Transverse colon (tissue), 3 donors: ENCODE measurements at regions not wholly inside any gene's neighbourhood (a gene's known extent, or its start where the extent isn't known, plus 50 kb on each side); places are given as distances from the start of the nearest gene placed in this dataset.

Source experiments
- CTCF ChIP-seq, 5 experiments: fragments of 200-600 bp in 3 of 5; fragments of 450-650 bp in 2 of 5; sonication (generic) in 3 of 5; IDR thresholded peaks; 1 replicate in 2 of 5; 2 replicates in 3 of 5; pipeline ENCODE4 v1.5.1; 2016 to 2017; ENCODE audit warnings: antibody characterized with exemption in 5 of 5, inconsistent platforms in 3 of 5, mild to moderate bottlenecking in 2 of 5, moderate library complexity in 1 of 5
- EP300 ChIP-seq: sonication (generic); formaldehyde crosslinking; IDR thresholded peaks from one replicate; pipeline ENCODE4 v1.6.1; 2017; ENCODE audit warnings: antibody characterized with exemption, low read depth
- POLR2A ChIP-seq: fragments of 450-650 bp; IDR thresholded peaks from one replicate; pipeline ENCODE4 v1.6.1; 2016; ENCODE audit warnings: antibody characterized with exemption, mild to moderate bottlenecking, moderate library complexity

- TF ChIP-seq CTCF (IDR thresholded peaks at IDR 0.05) = no peak
- TF ChIP-seq POLR2A = no peak
- TF ChIP-seq EP300 = no peak
Observed at GRCh38 chr2:216974321-216975302, 114.7 kb upstream of the TNP1 start.
